ENCODE measurements at regions not wholly inside any gene's neighbourhood (a gene's known extent, or its start where the extent isn't known, plus 50 kb on each side); places are given as distances from the start of the nearest gene placed in this dataset.

DNA sequence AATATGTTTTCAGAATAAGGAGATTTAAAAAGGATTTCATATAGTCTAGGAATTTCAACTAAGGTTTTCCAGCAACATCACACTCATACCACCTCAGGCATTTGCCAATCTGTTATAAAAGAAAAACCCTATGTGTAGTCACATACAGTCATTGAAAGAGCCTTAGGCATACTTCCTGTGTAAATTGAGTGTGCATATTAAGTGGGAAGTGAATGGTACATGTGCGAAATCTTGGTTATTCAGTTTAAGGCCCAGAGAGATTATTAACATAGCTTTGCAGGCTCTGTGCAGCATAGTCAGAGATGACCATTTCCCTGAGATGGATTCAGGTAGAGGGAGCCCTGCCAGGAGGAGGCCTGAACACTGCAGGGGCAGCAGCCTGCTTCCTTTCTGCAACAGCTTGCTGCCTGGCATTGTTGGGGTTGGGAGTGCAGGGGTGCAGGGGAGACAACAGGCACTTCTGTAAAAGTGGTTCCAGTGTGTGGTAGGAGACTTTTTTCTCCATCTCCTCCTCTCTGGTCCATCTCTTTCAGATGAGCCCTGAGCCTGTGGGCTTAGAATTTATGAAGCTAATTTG, 100.1 kb upstream of the OSR1 start:
- no peaks in the 10 kb centered on the region for H4K20me1 ChIP-seq (ENCODE audit: control insufficient read depth, insufficient read depth, low read depth, low read length)
- H3K27me3 ChIP-seq (ENCODE audit: control insufficient read depth, low read length) = no peaks in the 10 kb centered on the region
- no peaks in the 10 kb centered on the region for H3K9me2 ChIP-seq (replicated peaks; ENCODE audit: control insufficient read depth, low read length)
- no peak overlapping the region for H3K4me2 ChIP-seq (ENCODE audit: low read length)
- no peak overlapping the region for H3K27ac ChIP-seq (ENCODE audit: low read depth, low read length)
- no peaks in the 10 kb centered on the region for H3F3A ChIP-seq (ENCODE audit: control insufficient read depth, insufficient read depth)
- TF ChIP-seq, protein P1, sequence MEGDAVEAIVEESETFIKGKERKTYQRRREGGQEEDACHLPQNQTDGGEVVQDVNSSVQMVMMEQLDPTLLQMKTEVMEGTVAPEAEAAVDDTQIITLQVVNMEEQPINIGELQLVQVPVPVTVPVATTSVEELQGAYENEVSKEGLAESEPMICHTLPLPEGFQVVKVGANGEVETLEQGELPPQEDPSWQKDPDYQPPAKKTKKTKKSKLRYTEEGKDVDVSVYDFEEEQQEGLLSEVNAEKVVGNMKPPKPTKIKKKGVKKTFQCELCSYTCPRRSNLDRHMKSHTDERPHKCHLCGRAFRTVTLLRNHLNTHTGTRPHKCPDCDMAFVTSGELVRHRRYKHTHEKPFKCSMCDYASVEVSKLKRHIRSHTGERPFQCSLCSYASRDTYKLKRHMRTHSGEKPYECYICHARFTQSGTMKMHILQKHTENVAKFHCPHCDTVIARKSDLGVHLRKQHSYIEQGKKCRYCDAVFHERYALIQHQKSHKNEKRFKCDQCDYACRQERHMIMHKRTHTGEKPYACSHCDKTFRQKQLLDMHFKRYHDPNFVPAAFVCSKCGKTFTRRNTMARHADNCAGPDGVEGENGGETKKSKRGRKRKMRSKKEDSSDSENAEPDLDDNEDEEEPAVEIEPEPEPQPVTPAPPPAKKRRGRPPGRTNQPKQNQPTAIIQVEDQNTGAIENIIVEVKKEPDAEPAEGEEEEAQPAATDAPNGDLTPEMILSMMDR (IDR thresholded peaks at IDR 0.05; ENCODE audit: low read depth, low read length, poor library complexity, severe bottlenecking) = no peak
- no peak for TF ChIP-seq EZH2phosphoT487 (IDR thresholded peaks at IDR 0.05; ENCODE audit: borderline replicate concordance, low read length)
- no peaks in the 10 kb centered on the region for H3K4me1 ChIP-seq (ENCODE audit: control insufficient read depth, low read length)
- H3K79me2 ChIP-seq (ENCODE audit: control insufficient read depth, low read length) = no peaks in the 10 kb centered on the region
- H3K9me3 ChIP-seq (ENCODE audit: control insufficient read depth, insufficient read depth, low read length) = no peaks in the 10 kb centered on the region
- no peaks in the 10 kb centered on the region for H3K36me3 ChIP-seq (ENCODE audit: control insufficient read depth, low read length)
- no peak overlapping the region for H3K4me3 ChIP-seq (ENCODE audit: low read length)

GRCh38 chr2:19457809-19458208, 99.4 kb upstream of the OSR1 start:
- no peak for TF ChIP-seq EZH2phosphoT487 (IDR thresholded peaks at IDR 0.05; ENCODE audit: borderline replicate concordance, low read length)
- TF ChIP-seq, protein P1 (IDR thresholded peaks at IDR 0.05; ENCODE audit: low read depth, low read length, poor library complexity, severe bottlenecking) = no peak
- Histone ChIP-seq H3K4me2 (ENCODE audit: low read length) (no peak overlapping the region), H3K9me3 (ENCODE audit: control insufficient read depth, insufficient read depth, low read length) (no peaks in the 10 kb centered on the region), H3K27me3 (ENCODE audit: control insufficient read depth, low read length) (no peaks in the 10 kb centered on the region), H3F3A (ENCODE audit: control insufficient read depth, insufficient read depth) (no peaks in the 10 kb centered on the region), H3K9me2 (replicated peaks; ENCODE audit: control insufficient read depth, low read length) (no peaks in the 10 kb centered on the region), H3K27ac (ENCODE audit: low read depth, low read length) (no peak overlapping the region), H3K4me3 (ENCODE audit: low read length) (no peak overlapping the region), H3K36me3 (ENCODE audit: control insufficient read depth, low read length) (no peaks in the 10 kb centered on the region), H3K79me2 (ENCODE audit: control insufficient read depth, low read length) (no peaks in the 10 kb centered on the region), H3K4me1 (ENCODE audit: control insufficient read depth, low read length) (no peaks in the 10 kb centered on the region), H4K20me1 (ENCODE audit: control insufficient read depth, insufficient read depth, low read depth, low read length) (no peaks in the 10 kb centered on the region)

- H3K4me2 ChIP-seq (ENCODE audit: low read length) = no peak overlapping the region
- no peaks in the 10 kb centered on the region for H3K79me2 ChIP-seq (ENCODE audit: control insufficient read depth, low read length)
- no peak for TF ChIP-seq EZH2phosphoT487 (IDR thresholded peaks at IDR 0.05; ENCODE audit: borderline replicate concordance, low read length)
- TF ChIP-seq, protein P1 (IDR thresholded peaks at IDR 0.05; ENCODE audit: low read depth, low read length, poor library complexity, severe bottlenecking) = no peak
- H3K4me1 ChIP-seq (ENCODE audit: control insufficient read depth, low read length) = no peaks in the 10 kb centered on the region
- no peaks in the 10 kb centered on the region for H3K27me3 ChIP-seq (ENCODE audit: control insufficient read depth, low read length)
- no peaks in the 10 kb centered on the region for H3K36me3 ChIP-seq (ENCODE audit: control insufficient read depth, low read length)
- no peaks in the 10 kb centered on the region for H3K9me2 ChIP-seq (replicated peaks; ENCODE audit: control insufficient read depth, low read length)
- no peaks in the 10 kb centered on the region for H3K9me3 ChIP-seq (ENCODE audit: control insufficient read depth, insufficient read depth, low read length)
- no peaks in the 10 kb centered on the region for H4K20me1 ChIP-seq (ENCODE audit: control insufficient read depth, insufficient read depth, low read depth, low read length)
- H3K27ac ChIP-seq (ENCODE audit: low read depth, low read length) = no peak overlapping the region
- H3F3A ChIP-seq (ENCODE audit: control insufficient read depth, insufficient read depth) = no peaks in the 10 kb centered on the region
- H3K4me3 ChIP-seq (ENCODE audit: low read length) = no peak overlapping the region
These were observed 98.4 kb upstream of the OSR1 start for GRCh38 chr2:19456705-19457309.

Measured in DOHH2 (cell line).